Fibroblast of skin of right quadriceps (primary cell): ENCODE measurements at regions not wholly inside any gene's neighbourhood (a gene's known extent, or its start where the extent isn't known, plus 50 kb on each side); places are given as distances from the start of the nearest gene placed in this dataset.

Experiments
- DNase-seq: peaks from one replicate; pipeline ENCODE4 v3.0.0-alpha.2; 2013

- DNase-seq = no peak
Observed at GRCh38 chr1:184919892-184920291, 54.4 kb downstream of the NIBAN1 start.

- no peak for DNase-seq
Observed at GRCh38 chr1:184915463-184916090, 58.7 kb downstream of the NIBAN1 start.

DNA sequence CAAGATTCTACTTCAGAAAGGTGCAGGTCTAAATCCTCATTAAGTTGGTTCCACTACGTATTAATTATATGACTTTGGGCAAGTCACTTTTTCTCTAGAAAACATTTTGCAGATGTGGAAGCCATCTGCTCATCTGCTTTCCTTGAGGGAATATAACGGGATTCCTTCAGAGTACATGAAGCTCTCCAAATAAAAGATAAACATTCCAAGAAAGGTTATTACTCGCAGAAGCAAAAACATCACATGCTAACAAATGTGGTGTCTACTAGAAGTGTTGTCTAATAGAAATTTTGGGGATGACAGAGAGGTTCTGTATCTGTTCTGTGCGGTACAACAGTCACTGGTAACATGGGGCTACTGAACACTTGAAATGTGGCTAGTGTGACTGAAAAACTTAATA lies 60.2 kb downstream of the NIBAN1 start:
- no peak for DNase-seq

GRCh38 chr1:184912392-184912791 lies 61.9 kb downstream of the NIBAN1 start:
- no peak for DNase-seq

- DNase-seq = no peak
Observed at GRCh38 chr1:184911830-184912229, 62.5 kb downstream of the NIBAN1 start.

- DNase-seq = no peak
Observed at GRCh38 chr1:184911103-184911745, 63.1 kb downstream of the NIBAN1 start.

DNA sequence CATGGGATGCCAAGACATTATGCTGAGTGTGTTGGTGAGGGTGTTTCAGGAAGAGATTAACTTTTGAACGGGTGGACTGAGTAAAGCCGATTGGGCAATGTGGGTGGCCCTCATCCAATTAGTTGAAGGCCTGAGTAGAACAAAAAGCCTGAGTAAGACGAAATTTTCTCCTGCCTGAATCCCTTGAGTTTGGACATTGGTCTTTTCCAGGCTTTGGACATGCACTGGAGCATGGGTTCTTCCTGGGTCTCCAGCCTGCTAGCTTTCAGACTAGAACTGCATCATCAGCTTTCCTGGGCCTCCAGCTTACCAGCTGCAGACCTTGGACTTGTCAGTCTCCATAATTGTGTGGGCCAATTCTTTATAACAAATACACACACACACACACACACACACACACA lies 63.6 kb downstream of the NIBAN1 start:
- DNase-seq = no peak

GRCh38 chr1:184910005-184910404 lies 64.3 kb downstream of the NIBAN1 start:
- DNase-seq = no peak

- DNase-seq = no peak
Observed at GRCh38 chr1:184909019-184909418, 65.3 kb downstream of the NIBAN1 start.

GRCh38 chr1:184908506-184908905 lies 65.8 kb downstream of the NIBAN1 start:
- DNase-seq = no peak

DNA sequence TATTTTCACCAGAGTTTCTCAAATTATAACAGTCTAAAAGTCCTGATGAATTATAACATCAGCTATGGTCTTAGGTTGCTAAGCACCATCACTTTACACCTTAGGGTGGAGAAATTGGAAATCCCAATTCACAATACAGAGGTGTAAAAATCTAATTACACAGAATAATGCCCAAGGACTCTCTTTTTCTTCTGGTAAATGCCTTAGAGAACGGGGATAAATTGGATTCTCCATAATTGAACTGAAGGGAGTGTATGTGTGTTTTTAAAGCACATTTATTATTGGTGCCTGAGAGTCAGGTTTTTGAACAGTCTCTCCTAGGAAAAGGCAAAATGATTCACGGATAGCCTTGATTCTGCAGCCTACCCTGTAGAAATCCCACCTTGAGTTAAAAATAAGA lies 66.8 kb downstream of the NIBAN1 start:
- DNase-seq = no peak

DNA sequence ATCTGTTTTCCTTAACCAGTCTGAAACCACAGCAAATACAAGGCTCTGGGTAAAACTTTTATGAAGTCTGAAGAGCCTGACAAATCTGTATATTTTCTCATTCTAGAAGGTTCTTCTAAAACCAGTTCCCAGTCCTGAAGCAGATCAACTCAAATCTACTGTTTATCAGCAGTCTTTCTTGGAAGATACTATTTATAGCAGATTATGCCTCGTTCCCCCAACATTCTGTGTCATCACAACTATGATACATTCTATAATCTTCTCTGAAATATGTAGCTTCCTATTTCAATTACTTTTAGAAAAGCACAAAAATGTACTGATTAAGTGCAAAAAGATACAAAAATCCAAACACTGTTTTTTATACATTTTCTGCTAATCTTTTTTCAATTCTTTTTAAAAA lies 67.5 kb downstream of the NIBAN1 start:
- peak; percentile 55 for DNase-seq

- DNase-seq = no peak
Observed at GRCh38 chr1:184905601-184906322, 68.5 kb downstream of the NIBAN1 start.

DNA sequence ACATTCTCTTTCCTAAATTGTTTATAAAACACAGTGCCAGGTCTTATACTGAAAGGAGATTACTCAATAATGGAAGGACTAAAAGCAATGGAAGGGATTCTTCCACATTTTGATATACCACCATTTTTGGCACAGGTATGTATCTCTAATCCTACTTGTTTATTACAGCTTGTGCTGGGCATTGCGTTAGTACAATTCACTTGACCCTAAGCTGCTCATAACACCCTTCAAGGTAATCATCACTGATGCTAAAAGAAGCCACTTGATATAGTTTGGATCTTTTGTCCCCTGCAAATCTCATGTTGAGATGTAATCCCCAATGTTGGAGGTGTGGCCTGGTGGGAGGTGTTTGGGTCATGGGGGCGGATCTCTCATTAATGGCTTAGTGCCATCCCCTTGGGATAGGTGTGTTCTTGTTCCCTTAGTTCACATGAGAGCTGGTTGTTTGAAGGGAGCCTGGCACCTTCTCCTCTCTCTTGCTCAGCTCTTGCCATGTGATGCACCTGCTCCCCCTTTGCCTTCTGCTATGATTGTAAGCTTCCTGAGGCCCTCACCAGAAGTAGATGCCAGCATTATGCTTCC lies 71.1 kb downstream of the NIBAN1 start:
- DNase-seq = no peak

- DNase-seq = no peak
Observed at GRCh38 chr1:184900507-184900906, 73.8 kb downstream of the NIBAN1 start.

GRCh38 chr1:184896000-184896399 lies 78.3 kb downstream of the NIBAN1 start:
- peak; percentile 69 for DNase-seq

DNA sequence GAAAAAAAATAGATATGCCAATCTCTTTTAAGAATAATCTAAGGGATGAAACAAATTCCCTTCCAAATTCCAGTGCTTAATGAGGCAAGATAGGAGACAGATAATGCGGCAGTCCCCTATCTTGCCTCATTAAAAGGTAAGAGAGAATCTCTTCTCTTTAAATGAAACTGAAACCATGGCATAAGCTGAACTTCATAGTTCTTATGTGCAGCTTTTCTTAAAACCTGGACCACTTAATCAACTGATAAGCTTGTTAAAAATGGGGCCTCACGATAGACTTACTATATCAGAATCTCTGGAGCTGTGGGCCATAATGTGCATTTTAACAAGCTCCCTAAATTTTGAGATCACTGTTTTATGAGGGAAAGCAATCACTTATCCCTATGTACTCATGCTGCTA lies 79.2 kb downstream of the NIBAN1 start:
- DNase-seq = no peak

DNA sequence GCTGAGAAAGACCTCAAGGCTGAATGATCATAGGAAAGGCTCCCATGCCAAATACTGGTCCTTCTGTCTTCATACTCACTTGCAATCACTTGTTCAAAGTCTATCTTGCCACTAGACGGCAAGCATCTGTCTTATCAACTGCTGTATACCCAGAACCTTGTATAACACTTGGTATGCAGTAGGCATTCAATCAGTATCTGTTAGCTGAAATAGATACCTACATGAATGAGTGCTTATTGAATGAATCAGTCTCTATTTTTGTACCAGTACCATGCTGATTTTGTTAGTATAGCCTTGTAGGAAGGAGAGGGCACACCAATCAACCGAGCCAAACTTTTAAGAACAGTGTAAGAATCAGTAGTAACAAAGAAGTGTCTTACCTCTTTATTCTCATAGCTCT lies 80.6 kb downstream of the NIBAN1 start:
- DNase-seq = no peak

DNA sequence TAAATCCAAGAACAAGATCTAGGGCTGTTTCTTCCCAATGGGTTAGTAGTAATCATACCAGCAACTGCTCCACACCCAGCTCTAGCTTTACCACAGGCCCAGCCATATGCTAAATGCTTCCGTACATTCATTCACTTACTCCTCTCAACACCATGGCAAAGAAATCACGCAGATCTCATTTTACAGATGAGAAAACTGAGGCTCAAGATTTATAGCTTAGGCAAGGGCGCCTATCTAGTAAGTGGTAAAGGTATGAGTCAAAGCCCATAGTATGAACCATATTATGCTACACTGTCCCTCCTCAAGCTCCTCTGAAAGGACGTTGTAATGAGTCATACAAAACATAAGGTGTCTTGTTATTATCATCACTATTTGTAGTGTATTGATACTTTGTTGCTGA lies 82.2 kb downstream of the NIBAN1 start:
- no peak for DNase-seq

DNA sequence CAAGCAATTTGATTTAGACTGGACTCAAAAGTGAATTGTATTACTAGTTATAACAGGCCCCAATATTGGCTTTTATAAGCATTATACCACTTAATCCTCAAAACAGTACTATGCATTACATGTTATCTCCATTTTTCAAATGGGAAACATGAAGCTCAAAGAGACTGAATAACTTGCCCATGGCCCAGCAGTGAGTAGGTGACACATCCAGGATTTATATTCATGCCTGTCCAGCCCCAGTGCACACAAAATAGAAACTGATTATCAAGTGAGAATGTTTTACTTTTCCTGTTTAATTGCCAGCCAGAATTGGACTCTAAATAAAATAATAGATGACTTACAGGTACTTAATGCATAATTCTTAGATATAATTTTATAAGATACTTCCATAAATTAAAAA lies 82.9 kb downstream of the NIBAN1 start:
- DNase-seq = no peak

- DNase-seq = no peak
Observed at GRCh38 chr1:184890539-184890973, 83.8 kb downstream of the NIBAN1 start.

DNA sequence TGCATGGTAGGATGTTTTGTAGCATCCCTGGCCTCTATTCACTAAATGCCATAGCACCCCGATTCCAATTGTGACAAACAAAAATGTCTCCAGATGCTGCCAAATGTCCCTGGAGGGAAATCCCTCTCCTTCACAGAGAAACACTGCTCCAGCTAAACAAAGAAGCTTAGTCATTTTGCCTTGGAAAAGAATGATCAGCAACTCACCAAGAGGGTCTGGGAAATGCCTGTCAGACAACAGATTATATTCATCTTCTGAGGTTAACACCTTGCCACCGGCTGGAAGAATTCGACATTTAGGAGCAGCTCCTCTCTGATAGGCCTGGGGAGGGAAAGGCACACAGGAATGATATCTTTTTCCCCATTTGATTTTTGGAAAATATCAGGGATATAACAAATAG lies 84.4 kb downstream of the NIBAN1 start:
- no peak for DNase-seq

- DNase-seq = no peak
Observed at GRCh38 chr1:184889166-184889565, 85.1 kb downstream of the NIBAN1 start.

DNA sequence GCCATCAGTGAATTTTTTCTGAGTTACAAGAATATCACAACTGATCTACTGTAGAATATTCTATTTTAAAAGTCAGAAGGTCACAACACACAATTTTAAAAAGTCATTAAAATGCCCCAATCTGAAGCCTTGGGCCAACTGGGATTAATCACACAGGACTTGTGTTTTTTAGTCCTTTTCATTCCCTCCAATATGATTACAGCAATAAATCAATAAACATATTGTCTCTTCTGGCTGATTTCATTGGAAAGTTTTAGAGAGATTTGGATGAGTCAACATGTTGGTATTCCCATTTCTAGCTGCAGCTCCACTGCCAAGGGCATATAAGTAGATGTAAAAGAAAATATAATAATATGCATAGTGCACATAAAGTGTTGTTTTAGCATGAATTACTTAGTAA lies 85.8 kb downstream of the NIBAN1 start:
- DNase-seq = peak; percentile 88
